ENCODE measurements at regions not wholly inside any gene's neighbourhood (a gene's known extent, or its start where the extent isn't known, plus 50 kb on each side); places are given as distances from the start of the nearest gene placed in this dataset.

DNA sequence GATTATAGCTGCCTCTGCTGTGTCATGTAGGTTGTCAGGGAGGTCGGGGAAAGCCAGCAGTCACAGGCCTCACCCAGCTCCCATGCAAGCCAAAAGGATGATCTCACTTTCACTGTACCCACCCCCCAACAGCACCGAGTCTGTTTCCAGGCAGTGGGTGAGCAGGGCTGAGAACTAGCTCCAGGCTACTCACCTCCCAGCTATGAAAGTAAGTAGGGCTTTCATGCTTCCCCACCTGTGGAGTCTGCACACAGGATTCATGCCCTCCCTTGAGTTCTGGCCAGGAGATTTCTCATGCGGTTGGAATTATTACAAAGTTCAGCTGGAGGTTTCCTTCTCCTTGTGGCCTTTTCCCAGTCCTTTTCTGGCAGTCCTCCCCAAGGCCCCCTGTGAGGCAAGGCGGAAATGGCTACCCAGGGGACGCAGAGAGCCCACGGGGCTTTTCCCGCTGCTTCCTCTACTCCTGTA, 356.2 kb downstream of the SV2B start:
- Histone ChIP-seq H2AFZ (ENCODE audit: low read depth, low read length) (no peak overlapping the region), H4K20me1 (ENCODE audit: insufficient read depth) (no peaks in the 10 kb centered on the region), H3K4me3 (ENCODE audit: low read length) (no peak overlapping the region), H3K9me3 (ENCODE audit: low read length) (no peaks in the 10 kb centered on the region), H3K9me2 (ENCODE audit: insufficient read depth, low read length) (no peaks in the 10 kb centered on the region), H3K27me3 (ENCODE audit: insufficient read depth, low read depth, low read length) (no peaks in the 10 kb centered on the region), H3K27ac (ENCODE audit: low read length) (no peak overlapping the region), H3K79me2 (replicated peaks; ENCODE audit: insufficient read depth, low read length) (no peaks in the 10 kb centered on the region), H3K36me3 (ENCODE audit: insufficient read depth, low read length) (no peaks in the 10 kb centered on the region), H3K9ac (ENCODE audit: low read length) (no peak overlapping the region), H3F3A (ENCODE audit: insufficient read depth, low read length, poor library complexity, severe bottlenecking) (no peaks in the 10 kb centered on the region), H3K4me2 (ENCODE audit: low read length) (no peak overlapping the region)
- TF ChIP-seq RAD21 (conservative IDR thresholded peaks at IDR 0.05) (no peak), TAF1 (IDR thresholded peaks at IDR 0.05; ENCODE audit: low read depth) (no peak)

DNA sequence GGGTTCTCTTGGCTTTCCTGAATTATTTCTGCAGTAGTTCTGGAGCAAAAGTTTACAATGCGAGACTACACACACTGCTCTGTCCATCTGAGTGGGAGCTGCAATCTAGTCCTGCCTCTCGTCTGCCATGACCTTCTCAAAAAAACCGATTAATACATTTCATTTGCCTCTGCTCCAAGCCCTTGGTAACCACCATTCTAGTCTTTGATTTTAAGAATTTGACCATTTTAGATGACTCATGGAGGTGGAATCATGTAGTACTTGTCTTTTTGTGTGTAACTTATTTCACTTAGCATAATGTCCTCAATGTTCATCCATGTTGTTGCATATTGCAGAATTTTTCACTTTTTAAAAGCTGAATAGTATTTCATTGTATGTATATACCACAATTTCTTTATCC, 356.9 kb downstream of the SV2B start:
- Histone ChIP-seq H3K27me3 (ENCODE audit: insufficient read depth, low read depth, low read length) (no peaks in the 10 kb centered on the region), H2AFZ (ENCODE audit: low read depth, low read length) (no peak overlapping the region), H3K9ac (ENCODE audit: low read length) (no peak overlapping the region)

More for the DNA sequence above, 356.9 kb downstream of the SV2B start:
- Histone ChIP-seq H3K36me3 (ENCODE audit: insufficient read depth, low read length) (no peaks in the 10 kb centered on the region), H3K4me2 (ENCODE audit: low read length) (no peak overlapping the region), H3K9me2 (ENCODE audit: insufficient read depth, low read length) (no peaks in the 10 kb centered on the region), H3K27ac (ENCODE audit: low read length) (no peak overlapping the region), H3K79me2 (replicated peaks; ENCODE audit: insufficient read depth, low read length) (no peaks in the 10 kb centered on the region), H4K20me1 (ENCODE audit: insufficient read depth) (no peaks in the 10 kb centered on the region), H3K4me3 (ENCODE audit: low read length) (no peak overlapping the region), H3K9me3 (ENCODE audit: low read length) (no peaks in the 10 kb centered on the region), H3F3A (ENCODE audit: insufficient read depth, low read length, poor library complexity, severe bottlenecking) (no peaks in the 10 kb centered on the region)
- TF ChIP-seq SMC3 (conservative IDR thresholded peaks at IDR 0.05; ENCODE audit: poor library complexity) (no peak), POLR2AphosphoS5 (IDR thresholded peaks at IDR 0.05) (no peak), EZH2 (IDR thresholded peaks at IDR 0.05; ENCODE audit: borderline replicate concordance, insufficient read depth, low read length, poor library complexity, severe bottlenecking) (no peak), MXI1 (conservative IDR thresholded peaks at IDR 0.05; ENCODE audit: poor library complexity, severe bottlenecking) (no peak), EP300 (conservative IDR thresholded peaks at IDR 0.05; ENCODE audit: poor library complexity, severe bottlenecking) (no peak), RAD21 (conservative IDR thresholded peaks at IDR 0.05) (no peak), TAF1 (IDR thresholded peaks at IDR 0.05; ENCODE audit: low read depth) (no peak)
- TF ChIP-seq, protein P1, sequence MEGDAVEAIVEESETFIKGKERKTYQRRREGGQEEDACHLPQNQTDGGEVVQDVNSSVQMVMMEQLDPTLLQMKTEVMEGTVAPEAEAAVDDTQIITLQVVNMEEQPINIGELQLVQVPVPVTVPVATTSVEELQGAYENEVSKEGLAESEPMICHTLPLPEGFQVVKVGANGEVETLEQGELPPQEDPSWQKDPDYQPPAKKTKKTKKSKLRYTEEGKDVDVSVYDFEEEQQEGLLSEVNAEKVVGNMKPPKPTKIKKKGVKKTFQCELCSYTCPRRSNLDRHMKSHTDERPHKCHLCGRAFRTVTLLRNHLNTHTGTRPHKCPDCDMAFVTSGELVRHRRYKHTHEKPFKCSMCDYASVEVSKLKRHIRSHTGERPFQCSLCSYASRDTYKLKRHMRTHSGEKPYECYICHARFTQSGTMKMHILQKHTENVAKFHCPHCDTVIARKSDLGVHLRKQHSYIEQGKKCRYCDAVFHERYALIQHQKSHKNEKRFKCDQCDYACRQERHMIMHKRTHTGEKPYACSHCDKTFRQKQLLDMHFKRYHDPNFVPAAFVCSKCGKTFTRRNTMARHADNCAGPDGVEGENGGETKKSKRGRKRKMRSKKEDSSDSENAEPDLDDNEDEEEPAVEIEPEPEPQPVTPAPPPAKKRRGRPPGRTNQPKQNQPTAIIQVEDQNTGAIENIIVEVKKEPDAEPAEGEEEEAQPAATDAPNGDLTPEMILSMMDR (IDR thresholded peaks at IDR 0.05; ENCODE audit: poor library complexity, severe bottlenecking), result no peak
- TF ChIP-seq, protein P2, sequence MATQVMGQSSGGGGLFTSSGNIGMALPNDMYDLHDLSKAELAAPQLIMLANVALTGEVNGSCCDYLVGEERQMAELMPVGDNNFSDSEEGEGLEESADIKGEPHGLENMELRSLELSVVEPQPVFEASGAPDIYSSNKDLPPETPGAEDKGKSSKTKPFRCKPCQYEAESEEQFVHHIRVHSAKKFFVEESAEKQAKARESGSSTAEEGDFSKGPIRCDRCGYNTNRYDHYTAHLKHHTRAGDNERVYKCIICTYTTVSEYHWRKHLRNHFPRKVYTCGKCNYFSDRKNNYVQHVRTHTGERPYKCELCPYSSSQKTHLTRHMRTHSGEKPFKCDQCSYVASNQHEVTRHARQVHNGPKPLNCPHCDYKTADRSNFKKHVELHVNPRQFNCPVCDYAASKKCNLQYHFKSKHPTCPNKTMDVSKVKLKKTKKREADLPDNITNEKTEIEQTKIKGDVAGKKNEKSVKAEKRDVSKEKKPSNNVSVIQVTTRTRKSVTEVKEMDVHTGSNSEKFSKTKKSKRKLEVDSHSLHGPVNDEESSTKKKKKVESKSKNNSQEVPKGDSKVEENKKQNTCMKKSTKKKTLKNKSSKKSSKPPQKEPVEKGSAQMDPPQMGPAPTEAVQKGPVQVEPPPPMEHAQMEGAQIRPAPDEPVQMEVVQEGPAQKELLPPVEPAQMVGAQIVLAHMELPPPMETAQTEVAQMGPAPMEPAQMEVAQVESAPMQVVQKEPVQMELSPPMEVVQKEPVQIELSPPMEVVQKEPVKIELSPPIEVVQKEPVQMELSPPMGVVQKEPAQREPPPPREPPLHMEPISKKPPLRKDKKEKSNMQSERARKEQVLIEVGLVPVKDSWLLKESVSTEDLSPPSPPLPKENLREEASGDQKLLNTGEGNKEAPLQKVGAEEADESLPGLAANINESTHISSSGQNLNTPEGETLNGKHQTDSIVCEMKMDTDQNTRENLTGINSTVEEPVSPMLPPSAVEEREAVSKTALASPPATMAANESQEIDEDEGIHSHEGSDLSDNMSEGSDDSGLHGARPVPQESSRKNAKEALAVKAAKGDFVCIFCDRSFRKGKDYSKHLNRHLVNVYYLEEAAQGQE (IDR thresholded peaks at IDR 0.05; ENCODE audit: borderline replicate concordance), result no peak
